ENCODE measurements at regions not wholly inside any gene's neighbourhood (a gene's known extent, or its start where the extent isn't known, plus 50 kb on each side); places are given as distances from the start of the nearest gene placed in this dataset.
"Not testable (repeated sequence)": the region's sequence is repeated elsewhere in the genome, so short reads cannot be mapped to it uniquely, and the experiment has no call there.

- DNase-seq, result no peak
Observed at GRCh38 chr16:8109510-8110369, 480.6 kb downstream of the TMEM114 start.

GRCh38 chr16:8108991-8109509, 481.3 kb downstream of the TMEM114 start:
- DNase-seq, result peak; percentile 5

- no peak for DNase-seq
Observed at GRCh38 chr16:8107296-8107695, 483.0 kb downstream of the TMEM114 start.

GRCh38 chr16:8103649-8104289, 486.5 kb downstream of the TMEM114 start:
- DNase-seq, result no peak

GRCh38 chr16:8099586-8099985, 490.7 kb downstream of the TMEM114 start:
- no peak for DNase-seq

- no peak for DNase-seq
Observed at GRCh38 chr16:8098947-8099512, 491.3 kb downstream of the TMEM114 start.

- DNase-seq, result no peak
Observed at GRCh38 chr16:8096211-8096610, 494.1 kb downstream of the TMEM114 start.

GRCh38 chr16:8094696-8095095, 495.6 kb downstream of the TMEM114 start:
- no peak for DNase-seq

GRCh38 chr16:8088820-8089338, 501.4 kb downstream of the TMEM114 start:
- DNase-seq, result no peak

- DNase-seq, result no peak
Observed at GRCh38 chr16:8087597-8088289, 502.6 kb downstream of the TMEM114 start.

GRCh38 chr16:8087146-8087545, 503.2 kb downstream of the TMEM114 start:
- no peak for DNase-seq

- DNase-seq, result no peak
Observed at GRCh38 chr16:8084882-8085281, 505.4 kb downstream of the TMEM114 start.

- DNase-seq, result no peak
Observed at GRCh38 chr16:8084302-8084701, 506.0 kb downstream of the TMEM114 start.

GRCh38 chr16:8083560-8083959, 506.8 kb downstream of the TMEM114 start:
- no peak for DNase-seq

GRCh38 chr16:8080817-8081216, 509.5 kb downstream of the TMEM114 start:
- DNase-seq, result no peak

- DNase-seq, result no peak
Observed at GRCh38 chr16:8075271-8075670, 515.0 kb downstream of the TMEM114 start.

- DNase-seq, result no peak
Observed at GRCh38 chr16:8070506-8070905, 519.8 kb downstream of the TMEM114 start.

- not testable (repeated sequence) for DNase-seq
Observed at GRCh38 chr16:8068225-8068624, 522.1 kb downstream of the TMEM114 start.

- no peak for DNase-seq
Observed at GRCh38 chr16:8063159-8063558, 527.2 kb downstream of the TMEM114 start.

GRCh38 chr16:8062677-8063076, 527.6 kb downstream of the TMEM114 start:
- DNase-seq, result no peak

- no peak for DNase-seq
Observed at GRCh38 chr16:8055761-8056160, 534.5 kb downstream of the TMEM114 start.

GRCh38 chr16:8053437-8053836, 536.9 kb downstream of the TMEM114 start:
- no peak for DNase-seq

- DNase-seq, result no peak
Observed at GRCh38 chr16:8048433-8048832, 541.9 kb downstream of the TMEM114 start.
